Kidney (tissue), 13 donors: ENCODE measurements at regions not wholly inside any gene's neighbourhood (a gene's known extent, or its start where the extent isn't known, plus 50 kb on each side); places are given as distances from the start of the nearest gene placed in this dataset.

Experiments
- DNase-seq, 5 donors: peaks; one replicate each; pipeline ENCODE4 v3.0.0-alpha.2; 2013 to 2020
- FAIRE-seq: peaks from 2 replicates; lab custom pipeline; 2012; peaks lifted over from hg19 to GRCh38; lab: Jason Lieb, UNC
- H3K27ac ChIP-seq, 2 donors: one replicate each; pipeline ENCODE4 v1.7.0; 2013; ENCODE audit warnings: low read depth in 2 of 2, low read length in 2 of 2, inconsistent platforms in 1 of 2
- H3K27me3 ChIP-seq: one replicate; pipeline ENCODE4 v1.7.1; 2013; ENCODE audit warnings: low read length, inconsistent platforms; ENCODE audit not compliant: control insufficient read depth, insufficient read depth
- H3K36me3 ChIP-seq, 3 donors: one replicate each; pipeline versions ENCODE4 v1.7.0 to v1.7.1; 2013; ENCODE audit warnings: low read length in 3 of 3, control low read depth in 1 of 3, inconsistent platforms in 1 of 3; ENCODE audit not compliant: insufficient read depth in 3 of 3, control insufficient read depth in 2 of 3
- H3K4me1 ChIP-seq, 3 donors: one replicate each; pipeline versions ENCODE4 v1.7.0 to v1.7.1; 2013; ENCODE audit warnings: low read length in 3 of 3, inconsistent platforms in 1 of 3, low read depth in 1 of 3; ENCODE audit not compliant: control insufficient read depth in 2 of 3, insufficient read depth in 2 of 3
- H3K4me3 ChIP-seq, 3 donors: one replicate each; pipeline versions ENCODE4 v1.7.0 to v1.8.1; 2013; ENCODE audit warnings: low read length in 3 of 3, control low read depth in 1 of 3, inconsistent platforms in 1 of 3
- H3K9ac ChIP-seq, 3 donors: one replicate each; pipeline versions ENCODE4 v1.7.0 to v1.7.1; 2013; ENCODE audit warnings: low read length in 3 of 3, control low read depth in 1 of 3, inconsistent platforms in 1 of 3
- H3K9me3 ChIP-seq, 3 donors: one replicate each; pipeline versions ENCODE4 v1.7.0 to v1.7.1; 2013; ENCODE audit warnings: low read length in 3 of 3, control low read depth in 1 of 3, inconsistent platforms in 1 of 3; ENCODE audit not compliant: control insufficient read depth in 2 of 3, insufficient read depth in 1 of 3
- CTCF ChIP-seq: IDR thresholded peaks from 3 replicates; pipeline ENCODE4 v1.5.1; 2012; ENCODE audit warnings: mild to moderate bottlenecking, moderate library complexity, borderline replicate concordance; ENCODE audit not compliant: insufficient read depth; ENCODE audit errors: extremely low read depth
- intact Hi-C: fragments of 100-400 bp; cut with DNase I; formaldehyde crosslinking; loops from one replicate; pipeline ENCODE4 v1.11.1; 2022
- donor health status: control.
- donor health status: control.
- donor health status: control.
- donor health status: control.
- donor health status: control.
- donor health status: DM: yes; HTN: yes; CAD: no.
- donor health status: Normal renal cell carcinoma (clear cell type).

GRCh38 chr14:45658226-45658916, 405.4 kb upstream of the MIS18BP1 start:
- H3K9me3 ChIP-seq, result no peaks in the 10 kb centered on the region
- DNase-seq (no peak), FAIRE-seq (no peak)
- H3K9ac ChIP-seq, result no peak overlapping the region
- no peaks in the 10 kb centered on the region for H3K27me3 ChIP-seq
- H3K36me3 ChIP-seq, result no peaks in the 10 kb centered on the region
- H3K4me3 ChIP-seq, result no peak overlapping the region
- H3K27ac ChIP-seq, result no peak overlapping the region
- TF ChIP-seq CTCF, result no peak
- intact Hi-C loops, result no loop called here
- H3K4me1 ChIP-seq, result no peaks in the 10 kb centered on the region

GRCh38 chr14:45651890-45652289, 398.9 kb upstream of the MIS18BP1 start:
- TF ChIP-seq CTCF, result no peak
- no peaks in the 10 kb centered on the region for H3K27me3 ChIP-seq
- DNase-seq (peak in 2 of 5 donors; percentile 5 to 16), FAIRE-seq (no peak)
- H3K9ac ChIP-seq, result no peak overlapping the region
- H3K27ac ChIP-seq, result no peak overlapping the region
- intact Hi-C loops, result no loop called here
- no peaks in the 10 kb centered on the region for H3K9me3 ChIP-seq
- no peak overlapping the region for H3K4me3 ChIP-seq
- peaks cover 0 to 2% (median 0%) of the 10 kb centered on the region in 3 donors for H3K4me1 ChIP-seq
- no peaks in the 10 kb centered on the region for H3K36me3 ChIP-seq

- H3K9ac ChIP-seq, result no peak overlapping the region
- no peak overlapping the region for H3K27ac ChIP-seq
- no peaks in the 10 kb centered on the region for H3K27me3 ChIP-seq
- H3K4me3 ChIP-seq, result no peak overlapping the region
- no peak for DNase-seq
- no peaks in the 10 kb centered on the region for H3K36me3 ChIP-seq
- no peak for TF ChIP-seq CTCF
- H3K4me1 ChIP-seq, result peaks cover 0 to 2% (median 0%) of the 10 kb centered on the region in 3 donors
- no peak for FAIRE-seq
- intact Hi-C loops, result no loop called here
- H3K9me3 ChIP-seq, result no peaks in the 10 kb centered on the region
Observed at GRCh38 chr14:45650754-45651153, 397.8 kb upstream of the MIS18BP1 start.
